ENCODE measurements at regions not wholly inside any gene's neighbourhood (a gene's known extent, or its start where the extent isn't known, plus 50 kb on each side); places are given as distances from the start of the nearest gene placed in this dataset.

DNA sequence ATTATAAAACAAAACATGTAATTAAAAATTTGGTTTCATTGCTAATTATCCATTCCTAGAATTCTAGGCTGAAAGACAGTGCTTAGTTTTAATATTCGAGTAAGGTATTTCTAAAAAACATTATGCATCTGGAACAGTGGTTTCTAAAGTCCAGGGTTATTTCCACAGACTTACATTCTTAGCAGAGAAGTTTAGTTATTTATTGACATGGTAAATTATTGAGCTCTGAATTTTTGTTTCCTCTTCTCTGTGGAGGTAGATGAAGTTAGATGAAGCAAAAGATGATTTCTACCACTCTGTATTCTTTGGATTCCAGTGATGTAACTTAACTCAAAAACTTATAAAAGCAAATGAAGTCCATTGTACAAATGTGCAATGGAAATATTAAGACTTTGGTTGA lies 709.4 kb downstream of the MRPL39 start:
- Histone ChIP-seq H3K36me3 (ENCODE audit: control insufficient read depth in 4 of 4, insufficient read depth in 3 of 4, low read depth in 1 of 4, low read length in 3 of 4) (no peaks in the 10 kb centered on the region), H3K9me3 (ENCODE audit: control insufficient read depth in 4 of 4, low read length in 3 of 4) (peaks cover 0 to 5% (median 0%) of the 10 kb centered on the region in 4 donors), H3K4me3 (ENCODE audit: low read depth in 1 of 3, low read length in 3 of 3) (no peak overlapping the region), H3K27me3 (ENCODE audit: control insufficient read depth in 4 of 4, insufficient read depth in 4 of 4, low read length in 3 of 4) (no peaks in the 10 kb centered on the region), H3K9ac (ENCODE audit: low read depth in 1 of 2, low read length in 2 of 2) (no peak overlapping the region), H3K4me1 (ENCODE audit: control insufficient read depth in 4 of 4, insufficient read depth in 4 of 4, low read length in 3 of 4) (no peaks in the 10 kb centered on the region), H3K27ac (ENCODE audit: low read depth in 1 of 2, low read length in 2 of 2) (no peak overlapping the region)
- WGBS = 50% methylated on average over 1 of the region's 1 CpG
- TF ChIP-seq MAX (IDR thresholded peaks at IDR 0.05) (no peak), EGR1 (IDR thresholded peaks at IDR 0.05; ENCODE audit: low read depth in 2 of 2) (no peak), RAD21 (IDR thresholded peaks at IDR 0.05) (no peak), GABPA (IDR thresholded peaks at IDR 0.05 in 1 of 2, conservative IDR thresholded peaks at IDR 0.05 in 1 of 2) (no peak), HNF4A (conservative IDR thresholded peaks at IDR 0.05) (no peak), FOXA1 (IDR thresholded peaks at IDR 0.05) (no peak), FOXA2 (IDR thresholded peaks at IDR 0.05) (no peak), NR2F2 (IDR thresholded peaks at IDR 0.05) (no peak), HNF4G (IDR thresholded peaks at IDR 0.05) (no peak), JUND (IDR thresholded peaks at IDR 0.05) (no peak), YY1 (IDR thresholded peaks at IDR 0.05) (no peak), SP1 (IDR thresholded peaks at IDR 0.05) (no peak), CTCF (IDR thresholded peaks at IDR 0.05; ENCODE audit: low read depth, low read length, missing input control) (no peak), RXRA (IDR thresholded peaks at IDR 0.05) (no peak), TAF1 (conservative IDR thresholded peaks at IDR 0.05) (no peak), ZBTB33 (IDR thresholded peaks at IDR 0.05) (no peak)
- TF ChIP-seq, protein P1, sequence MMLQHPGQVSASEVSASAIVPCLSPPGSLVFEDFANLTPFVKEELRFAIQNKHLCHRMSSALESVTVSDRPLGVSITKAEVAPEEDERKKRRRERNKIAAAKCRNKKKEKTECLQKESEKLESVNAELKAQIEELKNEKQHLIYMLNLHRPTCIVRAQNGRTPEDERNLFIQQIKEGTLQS (IDR thresholded peaks at IDR 0.05) = no peak
- TF ChIP-seq, protein P2, sequence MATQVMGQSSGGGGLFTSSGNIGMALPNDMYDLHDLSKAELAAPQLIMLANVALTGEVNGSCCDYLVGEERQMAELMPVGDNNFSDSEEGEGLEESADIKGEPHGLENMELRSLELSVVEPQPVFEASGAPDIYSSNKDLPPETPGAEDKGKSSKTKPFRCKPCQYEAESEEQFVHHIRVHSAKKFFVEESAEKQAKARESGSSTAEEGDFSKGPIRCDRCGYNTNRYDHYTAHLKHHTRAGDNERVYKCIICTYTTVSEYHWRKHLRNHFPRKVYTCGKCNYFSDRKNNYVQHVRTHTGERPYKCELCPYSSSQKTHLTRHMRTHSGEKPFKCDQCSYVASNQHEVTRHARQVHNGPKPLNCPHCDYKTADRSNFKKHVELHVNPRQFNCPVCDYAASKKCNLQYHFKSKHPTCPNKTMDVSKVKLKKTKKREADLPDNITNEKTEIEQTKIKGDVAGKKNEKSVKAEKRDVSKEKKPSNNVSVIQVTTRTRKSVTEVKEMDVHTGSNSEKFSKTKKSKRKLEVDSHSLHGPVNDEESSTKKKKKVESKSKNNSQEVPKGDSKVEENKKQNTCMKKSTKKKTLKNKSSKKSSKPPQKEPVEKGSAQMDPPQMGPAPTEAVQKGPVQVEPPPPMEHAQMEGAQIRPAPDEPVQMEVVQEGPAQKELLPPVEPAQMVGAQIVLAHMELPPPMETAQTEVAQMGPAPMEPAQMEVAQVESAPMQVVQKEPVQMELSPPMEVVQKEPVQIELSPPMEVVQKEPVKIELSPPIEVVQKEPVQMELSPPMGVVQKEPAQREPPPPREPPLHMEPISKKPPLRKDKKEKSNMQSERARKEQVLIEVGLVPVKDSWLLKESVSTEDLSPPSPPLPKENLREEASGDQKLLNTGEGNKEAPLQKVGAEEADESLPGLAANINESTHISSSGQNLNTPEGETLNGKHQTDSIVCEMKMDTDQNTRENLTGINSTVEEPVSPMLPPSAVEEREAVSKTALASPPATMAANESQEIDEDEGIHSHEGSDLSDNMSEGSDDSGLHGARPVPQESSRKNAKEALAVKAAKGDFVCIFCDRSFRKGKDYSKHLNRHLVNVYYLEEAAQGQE (IDR thresholded peaks at IDR 0.05) = no peak
- no peak for DNase-seq (ENCODE audit: low spot score)
